ENCODE measurements at regions not wholly inside any gene's neighbourhood (a gene's known extent, or its start where the extent isn't known, plus 50 kb on each side); places are given as distances from the start of the nearest gene placed in this dataset.
A peak's percentile ranks its signal among the peaks of the same experiment; 100 is the strongest.
"Not testable (repeated sequence)": the region's sequence is repeated elsewhere in the genome, so short reads cannot be mapped to it uniquely, and the experiment has no call there.

DNA sequence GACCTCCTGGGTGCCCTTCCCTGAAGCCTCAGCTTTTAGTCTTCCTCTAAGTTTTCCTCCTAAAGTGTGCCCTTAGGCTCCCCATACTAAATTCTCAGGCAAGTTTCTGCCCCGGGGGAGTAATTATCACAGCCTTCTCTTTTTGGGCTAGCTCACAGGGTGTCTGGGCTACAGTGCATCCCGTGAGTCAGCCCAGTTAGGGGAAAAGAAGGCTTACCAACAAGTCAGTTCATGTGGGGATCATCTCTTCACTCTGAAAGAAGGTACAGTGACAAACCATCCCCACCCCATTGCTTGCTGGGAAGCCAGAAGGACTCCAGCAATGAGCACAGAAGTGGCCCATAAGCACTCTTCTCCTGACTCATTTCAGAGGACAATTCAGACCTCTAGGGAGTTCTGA, 134.7 kb upstream of the FAM9C start:
- no peak for DNase-seq

DNA sequence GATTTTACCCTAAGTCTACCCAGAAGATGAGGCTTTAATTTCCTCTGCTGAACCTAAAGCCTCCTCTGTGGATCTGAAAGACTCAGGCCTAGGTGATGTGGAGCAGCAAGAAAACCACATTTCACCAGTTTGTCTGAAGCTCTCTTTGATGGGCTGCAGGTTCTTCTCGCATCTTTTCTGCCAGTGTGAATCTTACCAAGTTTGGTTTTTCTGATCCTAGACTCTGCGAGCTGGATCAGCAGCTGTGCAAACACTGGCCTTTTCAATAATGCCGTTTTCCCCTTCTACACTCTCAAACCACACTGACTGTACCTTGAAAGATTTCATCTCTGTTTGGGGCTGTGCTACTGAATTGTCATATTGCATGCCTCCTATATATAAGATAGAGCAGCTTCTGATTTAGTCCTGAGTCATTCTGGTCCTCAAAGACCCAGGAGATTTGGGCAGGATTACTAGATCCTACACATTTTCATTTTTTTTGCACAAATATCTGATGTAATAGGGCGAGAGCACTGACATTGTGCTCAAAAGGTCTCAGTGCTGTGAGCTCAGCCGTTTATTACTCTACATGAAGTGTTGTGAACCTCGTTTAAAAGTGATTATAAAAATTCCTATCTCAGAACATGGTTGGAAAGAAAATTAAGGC, 133.6 kb upstream of the FAM9C start:
- no peak for DNase-seq

DNA sequence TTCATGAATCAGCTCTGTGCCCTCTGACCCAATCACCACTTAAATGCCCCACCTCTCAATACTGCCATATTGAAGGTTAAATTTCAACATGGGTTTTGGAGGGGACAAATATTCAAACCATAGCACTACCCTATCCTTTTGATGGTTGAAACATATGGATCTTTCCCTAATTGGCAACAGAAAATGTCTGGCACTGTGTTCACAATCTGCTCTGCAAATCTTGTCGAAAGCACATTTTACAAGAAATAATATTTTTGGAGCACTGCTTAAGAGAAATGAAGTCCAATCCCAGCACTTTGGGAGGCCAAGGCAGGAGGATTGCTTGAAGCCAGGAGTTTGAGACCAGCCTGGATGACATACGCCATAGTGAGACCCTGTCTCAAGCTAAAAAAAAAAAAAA, 130.6 kb upstream of the FAM9C start:
- DNase-seq, result no peak

DNA sequence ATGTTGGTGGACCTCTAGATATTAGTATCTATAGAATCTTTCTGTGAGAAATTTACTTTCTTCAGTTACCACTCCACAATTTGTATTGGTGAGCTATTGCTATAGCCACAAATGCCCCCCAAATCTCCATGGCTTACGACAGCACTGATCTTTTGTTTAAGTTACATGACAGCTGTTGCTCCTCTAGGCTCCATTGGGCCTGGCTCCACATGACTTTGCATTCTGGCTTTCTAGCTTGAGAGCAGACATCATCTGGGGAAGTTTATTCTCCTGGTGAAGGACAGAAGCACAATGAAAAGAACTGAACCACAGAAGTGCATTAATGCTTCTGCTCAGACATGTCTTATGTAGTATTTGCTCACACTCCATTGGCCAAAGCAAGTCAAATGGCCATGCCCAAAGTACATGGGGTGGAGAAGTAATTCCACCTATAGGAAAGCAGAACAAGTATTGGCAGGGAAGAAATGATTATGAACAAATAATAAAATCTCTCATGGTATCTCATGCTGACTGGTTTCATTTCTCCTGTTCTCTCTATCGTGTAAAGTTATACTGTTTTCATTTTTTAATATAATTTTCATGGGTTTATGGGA, 126.6 kb upstream of the FAM9C start:
- no peak for DNase-seq

DNA sequence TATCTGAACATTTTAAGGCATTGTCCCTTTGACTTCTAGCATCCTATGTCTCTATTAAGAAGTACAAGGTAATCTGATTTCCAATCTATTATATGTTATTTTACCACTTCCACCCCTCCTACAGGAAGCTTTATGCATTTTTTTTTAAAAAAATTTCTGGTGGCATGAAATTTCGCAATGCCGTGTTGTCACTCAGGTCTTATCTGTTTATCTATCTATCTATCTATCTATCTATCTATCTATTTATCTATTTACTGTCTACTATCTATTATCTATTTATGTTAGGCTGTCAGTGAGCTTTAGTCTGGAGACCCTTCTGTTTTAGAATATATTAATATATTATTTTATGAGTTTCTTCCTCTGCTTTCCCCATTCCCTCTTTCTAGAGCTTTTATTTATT, 125.3 kb upstream of the FAM9C start:
- no peak for DNase-seq

DNA sequence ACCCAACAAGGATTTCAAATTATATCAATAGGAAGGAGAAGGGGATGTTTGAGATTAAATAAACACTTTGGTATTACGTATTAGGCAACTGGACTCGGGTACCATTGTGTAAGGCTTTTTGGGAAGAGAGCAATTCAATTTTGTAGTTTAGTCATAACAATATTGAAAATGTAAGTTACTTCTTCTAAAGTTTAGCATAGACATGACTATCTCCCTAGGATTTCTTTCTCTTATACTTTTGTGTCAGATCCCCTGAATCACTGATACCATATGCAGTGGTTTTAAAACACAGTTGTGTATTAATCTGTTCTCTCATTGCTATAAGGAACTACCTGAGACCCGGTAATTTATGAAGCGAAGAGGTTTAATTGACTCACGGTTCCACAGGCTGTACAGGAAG, 123.8 kb upstream of the FAM9C start:
- DNase-seq, result no peak

DNA sequence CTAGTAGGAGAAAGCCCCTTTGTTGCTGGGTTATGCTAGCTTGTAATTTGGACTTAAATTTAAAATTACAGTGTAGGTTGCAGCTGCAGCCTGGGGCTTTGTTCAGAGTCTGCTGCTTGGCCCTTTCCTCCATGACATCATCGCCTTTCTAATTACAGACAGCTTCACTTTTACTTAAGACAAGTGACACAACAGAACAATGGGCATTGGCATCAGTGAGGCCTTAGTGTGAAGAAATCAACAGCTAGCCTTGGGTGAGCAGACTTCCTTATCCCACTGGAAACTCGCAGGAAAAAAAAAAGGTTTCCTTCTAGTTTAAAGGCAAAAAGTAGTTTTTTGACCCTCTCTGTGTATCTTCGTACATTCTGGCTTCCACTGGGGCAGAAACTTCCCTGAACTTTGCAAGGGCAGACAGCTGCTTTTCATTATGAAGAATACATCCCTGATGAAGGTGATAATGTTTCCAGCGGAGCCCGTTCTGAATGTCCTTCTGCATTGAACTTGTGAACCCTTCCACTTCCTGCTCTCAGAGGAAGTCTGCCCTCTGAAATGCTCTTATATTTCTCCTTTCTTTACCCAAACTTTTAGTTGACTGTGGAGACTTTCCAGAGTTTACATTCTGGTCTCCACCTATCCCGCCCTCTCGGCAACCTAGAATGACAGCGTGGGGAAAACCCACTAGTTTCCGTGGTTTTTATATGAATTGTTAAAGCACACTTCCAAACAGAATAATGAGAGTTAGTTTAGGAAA, 123.2 kb upstream of the FAM9C start:
- DNase-seq, result no peak

DNA sequence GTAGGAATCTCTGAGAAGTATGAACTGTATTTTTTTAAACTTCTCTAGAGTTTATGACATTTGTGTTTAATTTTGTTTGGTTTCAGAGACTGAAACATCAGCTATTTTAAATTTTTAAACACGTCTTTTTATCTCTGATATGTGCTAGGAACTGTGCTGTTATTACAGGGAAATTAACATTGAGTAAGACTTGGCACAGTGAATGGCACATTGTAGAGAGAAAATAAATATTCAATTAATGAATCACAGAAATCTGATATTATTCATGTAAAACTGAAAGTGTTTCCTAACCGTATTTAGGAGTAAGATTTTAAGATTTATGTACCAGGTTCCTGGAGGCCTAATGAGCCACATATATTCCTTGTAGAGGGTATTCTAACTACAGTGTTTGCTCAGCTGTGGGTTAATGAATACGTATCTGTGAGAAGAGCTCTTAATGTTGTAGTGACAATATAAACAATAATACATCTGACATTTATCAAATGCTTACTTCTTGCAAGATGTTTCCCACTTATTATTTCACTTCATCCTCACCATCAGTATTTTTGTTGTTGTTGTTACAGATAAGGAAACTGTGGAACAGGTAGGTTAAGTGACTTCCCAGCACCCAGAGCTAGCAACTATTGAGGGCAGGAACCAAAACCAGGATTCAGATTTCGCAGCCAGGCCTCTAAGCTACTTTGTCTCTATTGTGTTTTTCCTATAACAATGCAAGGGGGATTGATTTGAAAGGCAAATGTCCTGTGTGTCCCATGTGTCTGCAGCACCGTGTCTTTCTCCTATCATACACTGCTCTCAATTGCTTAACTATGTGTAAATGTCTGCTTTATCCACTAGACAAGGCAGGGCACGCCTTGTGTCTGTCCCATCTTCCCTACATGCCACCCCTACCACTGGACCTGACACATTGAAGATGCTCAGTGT, 121.1 kb upstream of the FAM9C start:
- no peak for DNase-seq

DNA sequence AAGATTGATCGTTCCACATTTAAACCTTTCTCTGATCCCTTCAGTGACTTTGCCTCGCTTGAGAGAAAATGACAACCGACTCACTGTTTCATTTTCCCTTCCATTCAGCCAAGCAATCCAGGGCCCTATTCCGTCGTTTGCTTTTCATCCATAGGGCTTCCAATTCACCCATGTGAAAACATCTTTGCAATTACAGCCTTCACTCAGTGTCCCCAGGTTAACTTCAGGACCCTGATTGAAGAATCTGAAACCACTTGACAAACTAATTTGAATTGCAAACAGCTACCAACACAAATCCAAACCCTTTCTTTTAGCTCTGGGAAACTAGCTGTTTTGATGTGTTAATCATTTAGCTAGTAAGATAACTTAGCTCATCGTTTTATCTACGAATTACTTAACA, 120.2 kb upstream of the FAM9C start:
- DNase-seq, result no peak

DNA sequence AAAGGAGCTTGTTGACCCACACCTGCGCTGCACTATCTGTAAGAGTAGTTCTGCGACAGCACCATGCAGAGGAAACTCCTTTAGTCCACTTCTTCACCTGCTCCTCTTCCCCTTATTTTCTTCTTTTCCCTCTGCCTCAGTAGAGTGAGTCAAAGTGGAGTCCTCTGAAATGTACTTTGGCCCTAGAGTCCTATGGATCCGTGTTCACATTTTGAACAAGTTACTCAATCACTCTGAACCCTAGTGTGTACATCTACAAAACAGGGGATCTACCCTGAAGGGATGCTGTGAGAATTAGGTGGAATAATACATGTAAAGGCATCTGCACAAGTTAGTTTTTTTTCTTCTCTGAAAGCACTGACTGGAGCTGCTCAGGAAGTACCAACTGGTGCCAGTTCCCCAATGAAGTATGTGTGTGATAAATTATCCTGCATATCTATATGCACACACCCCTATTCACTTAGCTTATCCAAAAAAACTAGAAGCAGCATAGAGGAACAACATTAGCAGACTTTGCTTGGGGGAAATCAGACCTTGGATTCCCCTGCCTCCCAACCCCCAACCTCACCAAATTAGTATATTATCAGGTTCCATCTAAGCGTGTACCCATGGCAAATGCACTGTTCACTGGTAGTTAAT, 118.5 kb upstream of the FAM9C start:
- no peak for DNase-seq

DNA sequence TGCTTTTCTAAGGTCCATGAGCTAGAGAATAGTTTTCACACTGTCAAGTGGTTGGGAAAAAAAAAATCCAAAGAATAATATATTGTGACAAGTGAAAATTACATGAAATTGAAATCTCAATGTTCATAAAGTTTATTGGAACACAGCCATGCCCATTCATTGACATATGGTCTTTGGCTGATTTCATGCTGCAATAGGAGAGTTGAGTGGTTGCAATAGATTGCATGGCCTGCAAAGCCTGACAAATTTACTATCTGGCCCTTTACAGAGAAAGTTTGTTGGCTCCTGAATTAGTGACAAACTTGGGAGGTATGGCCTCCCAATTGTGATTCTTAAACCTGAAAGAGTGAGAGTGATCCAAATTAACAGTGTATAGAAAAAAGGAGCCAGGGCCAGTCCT, 115.5 kb upstream of the FAM9C start:
- no peak for DNase-seq

DNA sequence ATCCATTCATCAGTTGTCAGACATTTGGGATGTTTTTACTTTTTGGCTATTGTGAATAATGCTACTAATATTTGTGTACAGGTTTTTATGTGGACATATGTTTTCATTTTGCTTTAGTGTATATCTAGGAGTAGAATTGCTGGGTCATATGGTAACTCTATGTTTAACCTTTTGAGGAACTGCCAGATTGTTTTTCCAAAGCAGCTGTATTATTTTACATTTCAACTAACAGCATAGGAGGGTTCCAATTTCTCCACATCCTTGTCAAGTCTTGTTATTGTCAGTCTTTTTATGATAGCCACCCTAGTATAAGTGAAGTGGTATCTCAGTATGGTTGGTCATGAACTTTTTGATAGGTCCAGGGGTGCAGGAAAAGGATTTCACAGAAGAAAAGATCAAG, 114.5 kb upstream of the FAM9C start:
- DNase-seq, result no peak

DNA sequence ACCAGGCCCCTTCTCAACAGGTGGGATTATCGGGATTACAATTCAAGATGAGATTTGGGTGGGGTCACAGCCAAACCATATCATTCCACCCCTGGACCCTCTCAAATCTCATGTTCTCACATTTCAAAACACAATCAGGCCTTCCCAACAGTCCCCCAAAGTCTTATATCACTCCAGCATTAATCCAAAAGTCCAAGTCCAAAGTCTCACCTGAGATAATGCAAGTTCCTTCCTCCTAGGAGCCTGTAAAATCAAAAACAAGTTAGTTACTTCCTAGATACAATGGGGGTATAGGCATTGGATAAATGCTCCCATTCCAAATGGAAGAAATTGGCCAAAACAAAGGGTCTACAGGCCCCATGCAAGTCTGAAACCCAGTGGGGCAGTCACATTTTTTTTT, 111.1 kb upstream of the FAM9C start:
- not testable (repeated sequence) for DNase-seq

DNA sequence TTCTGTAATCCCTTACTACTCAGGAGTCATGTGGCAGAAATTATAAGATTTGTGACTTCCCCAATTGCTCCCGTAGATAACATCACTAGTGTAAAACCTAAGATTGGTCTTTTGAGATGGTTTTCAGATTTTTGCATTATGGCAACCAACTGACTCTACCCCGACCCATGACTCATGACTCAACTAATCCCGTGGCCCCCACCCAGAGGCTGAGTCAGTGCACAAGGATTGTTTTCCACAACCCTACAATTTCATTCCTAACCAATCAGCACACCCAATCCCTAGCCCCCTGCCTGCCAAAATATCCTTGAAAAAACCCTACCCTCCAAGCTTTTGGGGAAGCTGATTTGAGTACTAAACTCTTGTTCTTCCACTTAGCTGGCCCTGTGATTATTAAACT, 109.4 kb upstream of the FAM9C start:
- no peak for DNase-seq

DNA sequence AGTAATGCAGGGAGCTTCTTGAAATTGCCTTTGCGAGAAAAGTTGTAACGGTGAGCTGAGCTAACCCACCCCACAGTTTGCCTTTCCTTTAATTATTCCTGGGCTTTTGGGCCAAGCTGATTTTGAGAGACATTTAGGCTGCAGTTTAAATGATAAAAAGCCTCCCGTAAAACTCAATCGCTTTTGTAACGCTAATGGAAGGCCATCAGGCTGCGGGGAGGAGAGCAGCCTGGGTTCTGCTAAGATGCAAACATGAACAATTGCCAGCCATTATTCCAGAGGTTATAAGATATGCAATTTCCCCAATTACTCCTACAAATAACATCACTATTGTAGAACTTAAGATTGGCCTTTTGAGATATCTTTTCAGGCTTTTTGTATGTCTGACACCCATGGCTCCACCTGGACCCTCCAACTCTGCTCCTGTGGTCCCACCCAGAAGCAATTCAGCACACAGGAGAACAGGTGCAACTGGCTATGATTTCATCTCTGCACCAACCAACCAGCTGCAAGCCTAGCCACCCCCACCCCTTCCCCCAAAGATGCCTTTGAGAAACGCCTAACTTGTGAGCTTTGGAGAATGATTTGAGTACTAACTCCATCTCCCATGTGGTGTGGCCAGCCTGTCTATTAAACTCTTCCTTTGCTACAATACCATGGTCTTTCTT, 108.2 kb upstream of the FAM9C start:
- no peak for DNase-seq

DNA sequence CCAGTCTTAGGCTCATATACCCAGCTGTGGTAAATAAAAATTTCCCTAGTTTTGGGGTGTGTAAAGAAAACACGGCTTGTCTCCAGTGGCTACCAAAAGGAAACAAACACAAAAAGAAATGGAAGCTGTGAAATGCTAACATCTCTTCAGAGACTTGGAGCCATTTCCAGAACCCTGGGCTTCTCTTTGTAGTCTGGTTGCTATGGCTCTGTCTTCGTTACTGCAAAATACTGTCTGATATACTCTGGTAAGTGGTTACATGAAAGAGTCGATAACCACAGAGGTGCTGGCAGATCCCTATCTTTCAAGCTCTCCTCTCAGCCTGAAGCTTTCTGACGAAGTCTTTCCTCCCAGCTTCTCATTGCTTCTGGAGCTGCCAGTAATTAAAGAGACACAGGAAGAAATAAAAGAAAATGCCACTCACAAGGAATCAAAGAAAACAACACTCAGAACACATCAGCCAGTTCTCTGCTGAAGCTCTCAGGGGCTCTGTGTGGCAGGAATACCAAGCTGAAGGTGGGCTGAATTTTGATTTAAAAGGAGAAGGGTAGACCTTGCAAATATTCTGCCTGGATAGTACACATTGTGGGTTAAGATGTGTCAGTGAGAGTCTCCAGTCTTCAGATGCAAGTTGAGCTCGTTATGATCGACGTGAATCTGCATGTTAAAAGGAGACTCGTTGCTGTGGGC, 107.6 kb upstream of the FAM9C start:
- DNase-seq, result peak; percentile 33

DNA sequence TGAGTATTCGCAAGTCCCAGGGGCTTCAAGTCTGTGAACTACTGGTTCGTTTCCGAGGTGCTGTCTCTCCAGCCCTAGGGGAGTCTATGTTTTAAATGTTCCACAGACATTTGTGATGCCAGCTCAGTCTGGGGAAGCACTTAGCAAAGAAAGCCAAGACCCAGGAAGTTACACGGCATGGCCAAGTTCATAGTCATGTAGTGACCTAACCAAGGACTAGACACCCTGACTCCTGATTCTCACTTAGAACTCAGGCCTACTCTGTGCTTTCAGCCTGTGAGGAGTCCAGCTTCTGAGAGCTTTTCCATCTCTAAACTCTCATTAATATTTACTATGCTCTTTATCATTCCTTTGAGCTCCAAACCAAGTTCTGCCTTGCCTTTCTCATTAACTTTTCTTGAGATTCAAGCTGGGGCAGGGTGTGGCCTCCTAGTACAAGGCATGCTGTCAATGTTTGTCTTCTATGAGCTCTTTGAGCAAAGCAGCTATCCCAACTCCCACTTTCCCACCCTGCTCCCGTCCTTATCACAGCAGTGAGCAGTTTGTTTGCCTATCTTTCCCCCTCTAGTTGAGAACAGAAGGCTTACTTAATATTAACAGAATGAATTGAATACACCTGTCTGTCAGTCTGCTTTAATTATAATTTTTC, 105.4 kb upstream of the FAM9C start:
- no peak for DNase-seq

DNA sequence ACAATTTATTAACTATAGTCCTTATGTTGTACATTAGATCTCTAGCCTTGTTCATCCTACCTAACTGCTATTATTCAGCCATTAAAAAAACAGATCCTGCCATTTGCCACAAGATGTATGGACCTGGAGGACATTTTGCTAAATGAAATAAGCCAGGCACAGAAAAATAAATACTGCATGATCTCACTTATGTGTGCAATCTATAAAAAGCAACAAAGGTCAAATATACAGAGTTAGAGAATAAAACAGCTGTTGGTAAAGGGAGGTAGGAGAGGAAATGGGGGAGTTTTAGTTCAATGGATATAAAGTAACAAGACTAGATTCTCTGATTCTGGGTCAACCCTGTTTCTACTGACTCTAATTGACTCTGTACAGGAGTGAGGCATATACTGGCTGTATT, 103.3 kb upstream of the FAM9C start:
- no peak for DNase-seq

DNA sequence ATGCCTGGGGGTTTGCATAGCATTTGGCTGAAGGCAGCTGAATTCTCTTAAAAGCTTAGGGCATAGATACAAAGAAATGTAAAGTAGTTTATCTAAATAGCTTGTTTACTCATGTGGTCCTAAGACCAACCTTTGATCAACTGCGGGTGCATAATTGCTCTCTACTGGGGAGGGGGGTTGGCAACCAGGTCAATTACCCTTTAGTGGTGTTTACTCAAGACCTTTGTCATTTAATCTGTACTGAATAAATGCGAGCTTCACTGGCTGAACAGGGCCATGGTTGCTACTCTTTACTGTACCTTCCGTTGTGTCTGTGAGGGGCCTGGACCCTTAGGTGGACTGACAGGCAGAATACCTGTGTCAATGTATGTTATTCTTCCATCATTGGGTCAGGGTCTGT, 102.7 kb upstream of the FAM9C start:
- DNase-seq, result no peak

DNA sequence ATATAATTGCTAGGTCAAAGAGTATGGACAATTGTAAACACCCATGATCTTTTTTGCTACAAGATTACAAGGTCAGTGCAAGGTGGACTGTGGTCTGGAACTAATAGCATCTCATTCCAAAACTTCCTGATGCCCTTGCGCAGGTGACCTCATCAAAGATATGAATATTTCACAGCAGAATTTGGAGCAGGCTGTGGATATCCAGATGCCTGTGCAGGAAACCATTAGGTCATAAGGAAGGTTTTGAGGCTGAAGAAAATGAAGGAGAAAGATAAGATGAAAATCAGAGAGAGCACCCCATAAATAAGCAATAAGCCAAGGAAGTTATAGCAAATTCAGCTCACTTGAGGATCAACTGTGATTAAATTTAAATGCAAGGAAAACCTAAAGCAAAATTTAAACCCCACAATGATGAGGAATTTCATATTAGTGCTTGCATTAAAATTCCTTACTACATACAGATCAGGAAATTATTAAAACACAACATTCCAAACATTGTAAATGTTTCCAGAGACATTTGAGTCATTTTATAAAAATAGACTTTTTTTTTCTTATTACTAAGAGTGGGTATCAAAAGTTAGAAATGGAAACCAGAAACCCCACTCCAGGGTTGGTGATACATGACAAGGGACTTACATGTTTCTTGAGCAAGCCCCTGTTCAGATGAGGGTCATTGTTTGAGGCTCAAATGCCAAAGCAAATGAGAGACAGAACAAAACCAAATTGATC, 100.7 kb upstream of the FAM9C start:
- DNase-seq, result no peak
